GM12891 (cell line): ENCODE measurements at regions not wholly inside any gene's neighbourhood (a gene's known extent, or its start where the extent isn't known, plus 50 kb on each side); places are given as distances from the start of the nearest gene placed in this dataset.

Experiments
- PAX5 ChIP-seq: IDR thresholded peaks from 2 replicates; pipeline ENCODE4 v1.6.1; 2011; ENCODE audit warnings: low read length, moderate library complexity, mild to moderate bottlenecking; ENCODE audit not compliant: insufficient read depth, severe bottlenecking
- POLR2A ChIP-seq: IDR thresholded peaks from 2 replicates; pipeline ENCODE4 v1.6.1; 2011; ENCODE audit warnings: low read depth, low read length, control low read depth
- POLR2AphosphoS5 ChIP-seq: IDR thresholded peaks from 2 replicates; pipeline ENCODE4 v1.6.1; 2011; ENCODE audit warnings: low read depth, low read length, control low read depth
- TAF1 ChIP-seq: IDR thresholded peaks from 2 replicates; pipeline ENCODE4 v1.6.1; 2011; ENCODE audit warnings: low read depth, low read length, control low read depth

GRCh38 chr13:100892981-100893380, 218.4 kb upstream of the TMTC4 start:
- TF ChIP-seq POLR2AphosphoS5 (no peak), TAF1 (no peak), POLR2A (no peak), PAX5 (no peak)
